ENCODE measurements at regions not wholly inside any gene's neighbourhood (a gene's known extent, or its start where the extent isn't known, plus 50 kb on each side); places are given as distances from the start of the nearest gene placed in this dataset.

DNA sequence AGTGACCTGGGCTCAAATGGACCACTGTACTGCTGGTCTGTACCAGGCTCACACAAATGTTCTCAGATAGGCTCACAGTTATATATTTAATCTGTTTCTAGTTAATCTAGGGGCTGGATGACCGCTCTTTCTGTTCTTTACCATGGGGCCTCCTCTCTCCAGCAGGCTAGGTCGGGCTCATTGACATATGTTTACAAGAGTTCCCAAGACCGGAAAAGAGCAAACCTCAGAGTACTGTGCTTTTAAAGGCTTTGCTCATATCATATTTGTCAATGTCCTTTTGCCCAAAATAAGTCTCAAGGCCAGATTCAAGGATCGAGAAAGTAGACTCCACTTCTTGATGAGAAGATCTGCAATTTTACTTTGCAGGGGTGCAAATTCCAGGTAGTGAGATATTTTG is 348.0 kb upstream of the EPHA6 start:
- TF ChIP-seq, protein P1, sequence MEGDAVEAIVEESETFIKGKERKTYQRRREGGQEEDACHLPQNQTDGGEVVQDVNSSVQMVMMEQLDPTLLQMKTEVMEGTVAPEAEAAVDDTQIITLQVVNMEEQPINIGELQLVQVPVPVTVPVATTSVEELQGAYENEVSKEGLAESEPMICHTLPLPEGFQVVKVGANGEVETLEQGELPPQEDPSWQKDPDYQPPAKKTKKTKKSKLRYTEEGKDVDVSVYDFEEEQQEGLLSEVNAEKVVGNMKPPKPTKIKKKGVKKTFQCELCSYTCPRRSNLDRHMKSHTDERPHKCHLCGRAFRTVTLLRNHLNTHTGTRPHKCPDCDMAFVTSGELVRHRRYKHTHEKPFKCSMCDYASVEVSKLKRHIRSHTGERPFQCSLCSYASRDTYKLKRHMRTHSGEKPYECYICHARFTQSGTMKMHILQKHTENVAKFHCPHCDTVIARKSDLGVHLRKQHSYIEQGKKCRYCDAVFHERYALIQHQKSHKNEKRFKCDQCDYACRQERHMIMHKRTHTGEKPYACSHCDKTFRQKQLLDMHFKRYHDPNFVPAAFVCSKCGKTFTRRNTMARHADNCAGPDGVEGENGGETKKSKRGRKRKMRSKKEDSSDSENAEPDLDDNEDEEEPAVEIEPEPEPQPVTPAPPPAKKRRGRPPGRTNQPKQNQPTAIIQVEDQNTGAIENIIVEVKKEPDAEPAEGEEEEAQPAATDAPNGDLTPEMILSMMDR (IDR thresholded peaks at IDR 0.05) = no peak
- TF ChIP-seq POLR2A (IDR thresholded peaks at IDR 0.05) = no peak
